RWPE1 (cell line): ENCODE measurements at regions not wholly inside any gene's neighbourhood (a gene's known extent, or its start where the extent isn't known, plus 50 kb on each side); places are given as distances from the start of the nearest gene placed in this dataset.

ENCODE experiments used
- CTCF ChIA-PET: fragments of 350-600 bp; sonication (Branson Sonifier 250); formaldehyde crosslinking; extraction: SDS; loops from one replicate; lab custom pipeline; 2021; lab: Yijun Ruan, JAX
- POLR2A ChIA-PET: fragments of 400-600 bp; formaldehyde crosslinking; extraction: SDS; loops from one replicate; lab custom pipeline; 2020; ENCODE audit warnings: antibody characterized with exemption; ENCODE audit not compliant: low non-redundant PET; lab: Yijun Ruan, JAX
- DNase-seq: peaks from one replicate; pipeline ENCODE4 v3.0.0; 2012; ENCODE audit warnings: low spot score
- H3K27ac ChIP-seq: fragments of 450-650 bp; 2 replicates; pipeline ENCODE4 v1.5.1; 2017
- TF ChIP-seq, protein P1 (sequence below): fragments of 450-650 bp; conservative IDR thresholded peaks from 2 replicates; pipeline ENCODE4 v1.5.1; 2017; ENCODE audit warnings: low read depth, mild to moderate bottlenecking

DNA sequence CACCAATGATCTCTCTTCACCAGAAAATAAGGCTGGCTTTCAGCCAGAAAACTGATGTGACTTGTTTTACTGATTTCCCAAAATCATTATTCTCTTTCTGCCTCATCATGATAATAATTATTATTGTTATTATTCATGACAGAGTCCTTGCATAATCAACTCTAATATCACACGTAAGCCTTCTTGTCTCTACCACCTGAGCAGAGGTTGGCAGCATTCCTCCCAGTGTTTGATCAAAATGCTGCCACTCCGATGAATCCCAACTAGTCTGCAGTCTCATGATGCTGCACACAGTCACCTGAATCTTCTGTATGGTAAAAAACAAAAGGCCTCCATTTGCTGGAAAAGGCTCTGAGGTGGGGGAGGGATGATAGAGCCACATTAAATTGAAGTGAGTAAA, 105.7 kb upstream of the PLEKHG7 start:
- no peak for DNase-seq
- ChIA-PET POLR2A (no interaction called here), CTCF (no interaction called here)
- H3K27ac ChIP-seq = no peak overlapping the region
- TF ChIP-seq, protein P1, sequence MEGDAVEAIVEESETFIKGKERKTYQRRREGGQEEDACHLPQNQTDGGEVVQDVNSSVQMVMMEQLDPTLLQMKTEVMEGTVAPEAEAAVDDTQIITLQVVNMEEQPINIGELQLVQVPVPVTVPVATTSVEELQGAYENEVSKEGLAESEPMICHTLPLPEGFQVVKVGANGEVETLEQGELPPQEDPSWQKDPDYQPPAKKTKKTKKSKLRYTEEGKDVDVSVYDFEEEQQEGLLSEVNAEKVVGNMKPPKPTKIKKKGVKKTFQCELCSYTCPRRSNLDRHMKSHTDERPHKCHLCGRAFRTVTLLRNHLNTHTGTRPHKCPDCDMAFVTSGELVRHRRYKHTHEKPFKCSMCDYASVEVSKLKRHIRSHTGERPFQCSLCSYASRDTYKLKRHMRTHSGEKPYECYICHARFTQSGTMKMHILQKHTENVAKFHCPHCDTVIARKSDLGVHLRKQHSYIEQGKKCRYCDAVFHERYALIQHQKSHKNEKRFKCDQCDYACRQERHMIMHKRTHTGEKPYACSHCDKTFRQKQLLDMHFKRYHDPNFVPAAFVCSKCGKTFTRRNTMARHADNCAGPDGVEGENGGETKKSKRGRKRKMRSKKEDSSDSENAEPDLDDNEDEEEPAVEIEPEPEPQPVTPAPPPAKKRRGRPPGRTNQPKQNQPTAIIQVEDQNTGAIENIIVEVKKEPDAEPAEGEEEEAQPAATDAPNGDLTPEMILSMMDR = no peak

- no peak for DNase-seq
- CTCF ChIA-PET = no interaction called here
- H3K27ac ChIP-seq = no peak overlapping the region
- POLR2A ChIA-PET = no interaction called here
- TF ChIP-seq, protein P1 = no peak
These were observed 106.4 kb upstream of the PLEKHG7 start for GRCh38 chr12:92596383-92596782.

- CTCF ChIA-PET = no interaction called here
- TF ChIP-seq, protein P1 = no peak
- POLR2A ChIA-PET = no interaction called here
- no peak overlapping the region for H3K27ac ChIP-seq
- DNase-seq = no peak
These were observed 107.1 kb upstream of the PLEKHG7 start for GRCh38 chr12:92595663-92596062.

DNA sequence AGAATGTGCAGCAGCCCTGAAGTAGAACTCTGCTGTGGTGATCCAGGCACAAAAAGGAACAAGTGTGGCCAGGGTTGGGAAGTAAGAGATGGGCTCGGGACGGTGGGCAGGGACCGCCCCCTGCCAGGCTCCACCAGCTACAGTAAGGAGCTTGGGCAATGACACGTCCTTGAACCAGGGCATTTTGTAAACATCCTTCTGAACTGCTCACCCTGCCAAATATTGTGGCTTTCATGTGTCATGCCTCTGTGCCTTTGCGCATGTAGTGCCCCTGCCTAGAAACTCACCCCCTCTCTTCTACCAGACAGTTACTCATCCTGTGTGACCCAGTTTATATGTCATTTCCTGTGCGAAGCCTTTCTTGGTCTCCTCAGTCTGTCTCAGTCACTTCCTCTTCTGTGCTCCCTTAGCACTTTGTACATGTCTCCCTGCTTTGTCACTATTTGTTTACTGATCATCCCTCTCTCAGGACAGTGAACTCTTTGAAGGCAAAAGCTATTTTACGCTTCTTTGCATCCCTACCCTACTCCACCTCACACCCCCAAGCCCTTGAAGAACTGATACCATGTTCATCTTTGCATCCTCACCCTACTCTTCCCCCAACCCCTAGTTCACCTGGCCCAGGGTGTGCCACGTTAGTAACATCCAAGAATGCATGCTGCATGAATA, 108.9 kb upstream of the PLEKHG7 start:
- DNase-seq = peak; percentile 78
- POLR2A ChIA-PET = no interaction called here
- peak overlapping the region; percentile 73 for H3K27ac ChIP-seq
- TF ChIP-seq, protein P1 = no peak
- CTCF ChIA-PET = no interaction called here

DNA sequence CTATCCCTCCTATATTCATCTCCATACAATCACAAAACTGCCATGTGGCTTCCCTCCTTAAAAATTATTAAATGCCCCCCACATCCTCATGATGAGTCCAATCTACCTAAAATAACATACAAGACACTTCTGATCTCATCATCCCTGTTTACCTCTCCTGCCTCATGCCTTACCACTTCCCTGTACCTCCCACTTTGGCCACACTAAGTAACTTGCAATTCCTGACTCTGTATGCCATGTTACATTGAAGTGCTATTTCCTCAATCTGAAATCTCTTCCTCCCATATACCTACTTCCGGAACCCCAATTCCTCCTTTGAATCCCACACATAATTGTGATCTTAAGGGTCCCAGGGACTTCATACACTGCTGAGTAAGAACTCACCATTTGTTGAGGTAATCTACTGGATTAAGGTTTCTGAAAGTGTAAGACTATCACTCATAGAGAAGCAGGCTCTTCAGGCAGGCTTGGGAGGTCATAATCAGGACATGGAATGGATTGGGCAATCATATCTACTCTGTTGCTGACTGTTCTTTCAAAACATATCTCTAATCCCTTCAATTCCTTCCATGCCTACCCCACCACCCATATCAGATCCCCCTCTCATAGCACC, 117.6 kb upstream of the PLEKHG7 start:
- ChIA-PET CTCF (no interaction called here), POLR2A (no interaction called here)
- no peak overlapping the region for H3K27ac ChIP-seq
- TF ChIP-seq, protein P1 = no peak
- no peak for DNase-seq

DNA sequence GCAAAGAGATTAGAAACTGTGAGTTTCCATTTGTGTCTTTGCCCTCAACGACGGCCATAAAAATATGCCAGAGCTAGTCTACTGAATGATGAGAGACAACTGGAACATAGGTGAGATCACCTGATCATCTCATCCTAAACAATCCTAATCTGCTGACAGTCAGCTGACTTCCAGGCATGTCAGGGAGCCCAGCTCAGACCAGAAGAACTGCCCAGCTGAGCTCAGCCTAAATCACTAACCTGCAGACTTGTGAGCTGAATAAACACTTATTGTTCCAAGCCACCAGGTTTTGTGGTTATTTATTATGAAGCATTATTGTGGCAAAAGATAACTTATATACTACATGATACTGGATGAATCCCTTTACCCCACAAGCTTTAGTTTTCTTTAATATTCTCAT, 118.9 kb upstream of the PLEKHG7 start:
- TF ChIP-seq, protein P1 = no peak
- ChIA-PET POLR2A (no interaction called here), CTCF (interaction anchor here (0.6 kb wide), 1 partner anchor 1518 kb away, joined by 3 read pairs; no protein-coding TSS in a partner anchor)
- DNase-seq = no peak
- no peak overlapping the region for H3K27ac ChIP-seq
